ENCODE measurements at regions not wholly inside any gene's neighbourhood (a gene's known extent, or its start where the extent isn't known, plus 50 kb on each side); places are given as distances from the start of the nearest gene placed in this dataset.

GRCh38 chr7:52129278-52129677 is 812.7 kb upstream of the COBL start:
- H3K18ac ChIP-seq (ENCODE audit: low read depth, low read length) = no peak overlapping the region
- no peaks in the 10 kb centered on the region for H3K36me3 ChIP-seq (ENCODE audit: control insufficient read depth, insufficient read depth, low read length)
- no peaks in the 10 kb centered on the region for H4K20me1 ChIP-seq (ENCODE audit: insufficient read depth, low read length)
- intact Hi-C loops (cut with micrococcal nuclease) (no loop called here), in situ Hi-C loops (cut with MboI; ENCODE audit: low sequenced_read_pairs) (no loop called here), dilution Hi-C loops (cut with HindIII; ENCODE audit: low sequenced_read_pairs, unreplicated experiment) (no loop called here)
- TF ChIP-seq MAZ (IDR thresholded peaks at IDR 0.05; ENCODE audit: borderline replicate concordance, low read depth, low read length) = no peak
- TF ChIP-seq BHLHE40 (IDR thresholded peaks at IDR 0.05; ENCODE audit: low read depth, low read length) = no peak
- TF ChIP-seq SMC3 (IDR thresholded peaks at IDR 0.05; ENCODE audit: low read depth, low read length) = no peak
- TF ChIP-seq USF2 (IDR thresholded peaks at IDR 0.05; ENCODE audit: low read depth, low read length) = no peak
- TF ChIP-seq RAD21 (IDR thresholded peaks at IDR 0.05; ENCODE audit: low read length) = no peak
- TF ChIP-seq CTCF (conservative IDR thresholded peaks at IDR 0.05; ENCODE audit: low read depth, low read length) = no peak
- no peak for TF ChIP-seq POLR2A (IDR thresholded peaks at IDR 0.05; ENCODE audit: low read depth, low read length)
- TF ChIP-seq NFE2L2 (IDR thresholded peaks at IDR 0.05; ENCODE audit: low read depth, low read length) = no peak
- TF ChIP-seq FOS (IDR thresholded peaks at IDR 0.05; ENCODE audit: low read depth, low read length) = no peak
- no peak overlapping the region for H2AK5ac ChIP-seq (ENCODE audit: low read depth, low read length)
- ChIA-PET POLR2A (ENCODE audit: unreplicated experiment) (no interaction called here), CTCF (no interaction called here)
- H4K5ac ChIP-seq (ENCODE audit: low read depth, low read length) = no peak overlapping the region
- H3K23ac ChIP-seq (ENCODE audit: low read depth, low read length) = no peak overlapping the region
- no peak overlapping the region for H4K91ac ChIP-seq (ENCODE audit: insufficient read depth, low read depth, low read length)
- no peak overlapping the region for H2BK20ac ChIP-seq (ENCODE audit: low read depth, low read length)
- no peak overlapping the region for H3K4ac ChIP-seq (ENCODE audit: low read depth, low read length)
- H3K56ac ChIP-seq (ENCODE audit: extremely low read depth, insufficient read depth, low read length) = no peak overlapping the region
- no peak overlapping the region for H4K8ac ChIP-seq (ENCODE audit: low read depth in 2 of 2, low read length in 2 of 2)
- H2BK5ac ChIP-seq (ENCODE audit: low read depth, low read length, poor library complexity, severe bottlenecking) = no peak overlapping the region
- ATAC-seq (ENCODE audit: low read depth) = no peak
- H3K14ac ChIP-seq (replicated peaks; ENCODE audit: low read depth, low read length) = no peak overlapping the region
- DNase-seq = no peak
- no peak overlapping the region for H2BK15ac ChIP-seq (ENCODE audit: low read depth, low read length)
- no peaks in the 10 kb centered on the region for H3K9me1 ChIP-seq (ENCODE audit: insufficient read depth, low read length)
- peaks cover 3% of the 10 kb centered on the region for H3K9me3 ChIP-seq (ENCODE audit: control insufficient read depth, insufficient read depth, low read length)
- H3K79me1 ChIP-seq (ENCODE audit: low read depth in 1 of 2, low read length in 2 of 2) = no peaks in the 10 kb centered on the region
- no peak overlapping the region for H3K27ac ChIP-seq (ENCODE audit: insufficient read depth, low read length)
- WGBS, 2 experiments (ENCODE audit: extremely low coverage in 2 of 2, insufficient read length in 1 of 2) = no CpG with 5 or more reads among the region's 3 CpGs
- no peaks in the 10 kb centered on the region for H3K27me3 ChIP-seq (ENCODE audit: control insufficient read depth, insufficient read depth, low read length)
- BruUV-seq (replicated peaks) = no TSS peak
- no peak overlapping the region for H2AK9ac ChIP-seq (replicated peaks; ENCODE audit: low read depth, low read length, poor library complexity)
- no peak overlapping the region for H3K9ac ChIP-seq (ENCODE audit: low read depth, low read length)
- no peak overlapping the region for H3K4me2 ChIP-seq (ENCODE audit: low read depth, low read length)
- no peak overlapping the region for H2BK120ac ChIP-seq (ENCODE audit: low read depth, low read length)
- no peaks in the 10 kb centered on the region for H3K4me1 ChIP-seq (ENCODE audit: control insufficient read depth, insufficient read depth, low read length)
- no peak overlapping the region for H3K4me3 ChIP-seq (ENCODE audit: insufficient read depth, low read depth, low read length)
- H2AFZ ChIP-seq (replicated peaks; ENCODE audit: low read length, poor library complexity) = no peak overlapping the region
